HCT116 (cell line): ENCODE measurements at regions not wholly inside any gene's neighbourhood (a gene's known extent, or its start where the extent isn't known, plus 50 kb on each side); places are given as distances from the start of the nearest gene placed in this dataset.

Experiments
- ATAC-seq: fragments of 200-7000 bp; cut with Tn5 transposase; 2 replicates; pipeline ENCODE4 v1.9.1; 2020; ENCODE audit warnings: mild to moderate bottlenecking, moderate library complexity
- BruUV-seq: library from RNA; stranded (reverse); fragments of 400-500 nt; replicated peaks from 2 replicates; lab custom pipeline; 2021; lab: Mats Ljungman, UMichigan
- CTCF ChIA-PET: fragments of 300-600 bp; sonication (Branson Sonifier 250); formaldehyde crosslinking; loops from one replicate; lab custom pipeline; 2021; ENCODE audit warnings: antibody characterized with exemption; lab: Charles Lee
- POLR2A ChIA-PET: fragments of 300-600, 350-600 bp; sonication (Branson Sonifier 250); formaldehyde crosslinking; loops from one replicate; lab custom pipeline; 2021; ENCODE audit warnings: antibody characterized with exemption; lab: Charles Lee
- RAD21 ChIA-PET, 2 experiments: fragments of 300-600 bp; sonication (Branson Sonifier 250); formaldehyde crosslinking; loops; one replicate each; lab custom pipeline; 2023; ENCODE audit warnings: low total read pairs in 2 of 2; ENCODE audit not compliant: uncharacterized antibody in 2 of 2, unreplicated experiment in 2 of 2, low non-redundant PET in 1 of 2; lab: Charles Lee
- DNase-seq: peaks from one replicate; pipeline ENCODE4 v3.0.0-alpha.2; 2010; ENCODE audit warnings: low read depth, low spot score
- H2AFZ ChIP-seq: fragments of 200-600 bp; shearing (Covaris generic), sonication (generic); 2 replicates; pipeline ENCODE4 v1.6.1; 2017; ENCODE audit warnings: low read depth, mixed run types, mixed read lengths, antibody characterized with exemption, low read length; ENCODE audit not compliant: poor library complexity, severe bottlenecking
- H3K27ac ChIP-seq: 2 replicates; pipeline ENCODE4 v1.5.1; 2012; ENCODE audit warnings: low read depth, low read length
- H3K27me3 ChIP-seq: fragments of 200-600 bp; sonication (generic); 2 replicates; pipeline ENCODE4 v1.6.1; 2016; ENCODE audit warnings: mixed run types, low read length, mixed read lengths; ENCODE audit not compliant: insufficient read depth
- H3K36me3 ChIP-seq, 2 experiments: fragments of 200-500 bp in 1 of 2; fragments of 200-600 bp in 1 of 2; sonication (Bioruptor generic) in 1 of 2; sonication (generic) in 1 of 2; 2 replicates each; pipeline versions ENCODE4 v1.5.1 to v1.6.1; 2014 to 2016; ENCODE audit warnings: low read length in 2 of 2, inconsistent platforms in 1 of 2, mixed read lengths in 1 of 2, mixed run types in 1 of 2; ENCODE audit not compliant: insufficient read depth in 2 of 2, control insufficient read depth in 1 of 2
- H3K4me1 ChIP-seq, 2 experiments: fragments of 200-600 bp in 1 of 2; sonication (generic) in 1 of 2; 2 replicates each; pipeline versions ENCODE4 v1.5.1 to v1.6.1; 2012 to 2017; ENCODE audit warnings: low read length in 2 of 2, inconsistent platforms in 1 of 2, mild to moderate bottlenecking in 1 of 2, mixed read lengths in 1 of 2, mixed run types in 1 of 2, moderate library complexity in 1 of 2; ENCODE audit not compliant: insufficient read depth in 2 of 2, control insufficient read depth in 1 of 2
- H3K4me2 ChIP-seq: fragments of 200-600 bp; sonication (generic); 2 replicates; pipeline ENCODE4 v1.6.1; 2017; ENCODE audit warnings: mixed run types, low read length, mixed read lengths
- H3K4me3 ChIP-seq, 2 experiments: fragments of 200-600 bp in 1 of 2; sonication (generic) in 1 of 2; replicated peaks in 1 of 2; 2 replicates each; pipeline ENCODE4 v1.5.1; 2011 to 2016; ENCODE audit warnings: low read length in 2 of 2, control low read depth in 1 of 2, low read depth in 1 of 2, mild to moderate bottlenecking in 1 of 2, mixed read lengths in 1 of 2, mixed run types in 1 of 2
- H3K79me2 ChIP-seq: fragments of 200-600 bp; sonication (generic); 2 replicates; pipeline ENCODE4 v1.6.1; 2017; ENCODE audit warnings: mild to moderate bottlenecking, mixed run types, low read length, moderate library complexity, mixed read lengths; ENCODE audit not compliant: insufficient read depth
- H3K9ac ChIP-seq: fragments of 200-600 bp; sonication (generic); 2 replicates; pipeline ENCODE4 v1.6.1; 2016; ENCODE audit warnings: low read length, mixed read lengths
- H3K9me2 ChIP-seq: fragments of 200-600 bp; sonication (generic), shearing (Covaris generic); 2 replicates; pipeline ENCODE4 v1.6.1; 2017; ENCODE audit warnings: mixed run types, mild to moderate bottlenecking, moderate library complexity; ENCODE audit not compliant: insufficient read depth
- H3K9me3 ChIP-seq, 2 experiments: fragments of 200-500 bp in 1 of 2; fragments of 200-600 bp in 1 of 2; sonication (Bioruptor generic) in 1 of 2; sonication (generic) in 1 of 2; 2 replicates each; pipeline ENCODE4 v1.6.1; 2014 to 2017; ENCODE audit warnings: low read length in 2 of 2, mixed read lengths in 2 of 2, inconsistent platforms in 1 of 2, low read depth in 1 of 2, mild to moderate bottlenecking in 1 of 2, mixed run types in 1 of 2, moderate library complexity in 1 of 2; ENCODE audit not compliant: control insufficient read depth in 1 of 2, insufficient read depth in 1 of 2
- H4K20me1 ChIP-seq: fragments of 200-600 bp; sonication (generic), shearing (Covaris generic); 2 replicates; pipeline ENCODE4 v1.6.1; 2017; ENCODE audit warnings: mixed run types, mild to moderate bottlenecking, moderate library complexity; ENCODE audit not compliant: insufficient read depth
- CBX3 ChIP-seq: IDR thresholded peaks from 2 replicates; pipeline ENCODE4 v1.6.1; 2012; ENCODE audit warnings: low read depth
- EGR1 ChIP-seq: IDR thresholded peaks from 2 replicates; pipeline ENCODE4 v1.6.1; 2012; ENCODE audit warnings: low read depth
- ELF1 ChIP-seq: IDR thresholded peaks from 2 replicates; pipeline ENCODE4 v1.6.1; 2012; ENCODE audit warnings: low read depth, borderline replicate concordance
- EZH2 ChIP-seq: fragments of 200-600 bp; sonication (generic); IDR thresholded peaks from 2 replicates; pipeline ENCODE4 v1.6.1; 2017; ENCODE audit warnings: antibody characterized with exemption, mixed run types
- POLR2A ChIP-seq: IDR thresholded peaks from 2 replicates; pipeline ENCODE4 v1.7.0; 2011; ENCODE audit warnings: borderline replicate concordance; ENCODE audit not compliant: insufficient read depth, insufficient read length; ENCODE audit errors: extremely low read depth
- POLR2AphosphoS5 ChIP-seq: IDR thresholded peaks from 2 replicates; pipeline ENCODE4 v1.6.1; 2011; ENCODE audit warnings: mild to moderate bottlenecking, low read depth, low read length, moderate library complexity
- SP1 ChIP-seq: IDR thresholded peaks from 2 replicates; pipeline ENCODE4 v1.6.1; 2012; ENCODE audit warnings: low read depth
- SRF ChIP-seq: IDR thresholded peaks from 2 replicates; pipeline ENCODE4 v1.6.1; 2012; ENCODE audit warnings: low read depth
- TCF7L2 ChIP-seq: IDR thresholded peaks from 2 replicates; pipeline ENCODE4 v1.7.0; 2011; ENCODE audit warnings: borderline replicate concordance, inconsistent platforms; ENCODE audit not compliant: insufficient read depth, insufficient read length; ENCODE audit errors: extremely low read depth
- YY1 ChIP-seq: IDR thresholded peaks from 2 replicates; pipeline ENCODE4 v1.6.1; 2011; ENCODE audit warnings: low read length, low read depth, moderate library complexity, mild to moderate bottlenecking; ENCODE audit not compliant: insufficient replicate concordance; ENCODE audit errors: extremely low read depth
- intact Hi-C: fragments of 100-400 bp; cut with micrococcal nuclease; formaldehyde crosslinking; loops from 2 replicates; pipeline ENCODE4 v1.10.0; 2022
- TF ChIP-seq, protein P1 (sequence below): IDR thresholded peaks from 2 replicates; pipeline ENCODE4 v1.6.1; 2011; ENCODE audit warnings: mild to moderate bottlenecking, low read length, moderate library complexity; ENCODE audit not compliant: insufficient replicate concordance; ENCODE audit errors: extremely low read depth
- TF ChIP-seq, protein P2 (sequence below): IDR thresholded peaks from 2 replicates; pipeline ENCODE4 v1.6.1; 2012
- TF ChIP-seq, protein P3 (sequence below): IDR thresholded peaks from 2 replicates; pipeline ENCODE4 v1.6.1; 2012

DNA sequence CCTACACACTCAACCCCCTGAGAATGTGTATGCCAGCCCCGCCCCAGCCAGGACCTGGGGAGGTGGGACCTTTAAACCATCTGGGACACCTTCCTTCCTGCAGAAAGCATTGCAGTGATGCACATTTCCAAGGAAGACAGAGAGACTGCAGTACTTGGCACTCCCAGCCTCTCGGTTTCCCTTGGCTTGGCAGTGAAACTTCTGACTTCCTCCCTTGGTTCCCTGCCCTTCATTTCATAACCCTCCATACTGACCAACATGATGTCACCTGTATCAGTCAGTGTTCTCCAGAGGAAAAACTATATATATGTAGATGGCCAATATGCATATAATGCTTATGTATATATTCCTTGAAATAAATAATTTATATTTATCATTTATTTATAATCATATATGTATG lies 103.2 kb downstream of the SST start:
- no TSS peak for BruUV-seq
- TF ChIP-seq, protein P1, sequence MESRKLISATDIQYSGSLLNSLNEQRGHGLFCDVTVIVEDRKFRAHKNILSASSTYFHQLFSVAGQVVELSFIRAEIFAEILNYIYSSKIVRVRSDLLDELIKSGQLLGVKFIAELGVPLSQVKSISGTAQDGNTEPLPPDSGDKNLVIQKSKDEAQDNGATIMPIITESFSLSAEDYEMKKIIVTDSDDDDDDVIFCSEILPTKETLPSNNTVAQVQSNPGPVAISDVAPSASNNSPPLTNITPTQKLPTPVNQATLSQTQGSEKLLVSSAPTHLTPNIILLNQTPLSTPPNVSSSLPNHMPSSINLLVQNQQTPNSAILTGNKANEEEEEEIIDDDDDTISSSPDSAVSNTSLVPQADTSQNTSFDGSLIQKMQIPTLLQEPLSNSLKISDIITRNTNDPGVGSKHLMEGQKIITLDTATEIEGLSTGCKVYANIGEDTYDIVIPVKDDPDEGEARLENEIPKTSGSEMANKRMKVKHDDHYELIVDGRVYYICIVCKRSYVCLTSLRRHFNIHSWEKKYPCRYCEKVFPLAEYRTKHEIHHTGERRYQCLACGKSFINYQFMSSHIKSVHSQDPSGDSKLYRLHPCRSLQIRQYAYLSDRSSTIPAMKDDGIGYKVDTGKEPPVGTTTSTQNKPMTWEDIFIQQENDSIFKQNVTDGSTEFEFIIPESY: no peak
- Histone ChIP-seq H3K36me3 (no peaks in the 10 kb centered on the region), H3K4me2 (no peak overlapping the region), H4K20me1 (no peaks in the 10 kb centered on the region), H2AFZ (no peak overlapping the region), H3K4me1 (no peaks in the 10 kb centered on the region), H3K27ac (no peak overlapping the region), H3K9me3 (no peaks in the 10 kb centered on the region), H3K27me3 (peaks cover 45% of the 10 kb centered on the region), H3K4me3 (no peak overlapping the region), H3K9me2 (no peaks in the 10 kb centered on the region), H3K9ac (no peak overlapping the region), H3K79me2 (no peaks in the 10 kb centered on the region)
- ATAC-seq: no peak
- DNase-seq: no peak
- CTCF ChIA-PET: no interaction called here
- intact Hi-C loops: no loop called here
- RAD21 ChIA-PET: no interaction called here
- POLR2A ChIA-PET: no interaction called here

DNA sequence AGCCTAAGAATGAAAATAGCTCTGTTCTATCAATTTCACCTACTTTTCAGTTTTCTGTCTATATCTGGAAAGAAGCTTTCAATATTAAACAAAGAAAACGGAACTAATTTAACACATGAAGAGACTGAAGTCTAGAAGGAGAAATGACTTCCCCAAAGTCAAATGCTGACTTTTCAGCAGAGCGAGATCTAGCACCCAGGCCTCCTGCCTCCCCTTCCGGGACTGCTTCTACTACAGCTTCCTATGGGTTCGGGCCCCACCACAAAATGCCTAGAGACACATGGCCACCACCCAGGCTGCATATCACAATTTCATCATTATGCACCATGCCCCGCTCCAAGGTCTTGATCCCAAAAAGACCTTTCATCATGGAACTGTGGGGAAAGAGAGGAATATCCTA lies 104.5 kb downstream of the SST start:
- Histone ChIP-seq H3K9me3 (no peaks in the 10 kb centered on the region), H3K4me1 (no peaks in the 10 kb centered on the region), H3K36me3 (no peaks in the 10 kb centered on the region), H3K4me3 (no peak overlapping the region), H4K20me1 (no peaks in the 10 kb centered on the region), H3K9ac (no peak overlapping the region), H2AFZ (no peak overlapping the region), H3K9me2 (no peaks in the 10 kb centered on the region), H3K79me2 (no peaks in the 10 kb centered on the region), H3K27ac (no peak overlapping the region), H3K4me2 (no peak overlapping the region), H3K27me3 (peaks cover 55% of the 10 kb centered on the region)
- DNase-seq (no peak), ATAC-seq (no peak)
- BruUV-seq: no TSS peak
- intact Hi-C loops: no loop called here
- CTCF ChIA-PET: no interaction called here
- POLR2A ChIA-PET: no interaction called here
- RAD21 ChIA-PET: no interaction called here
- no peak for TF ChIP-seq EZH2
- no peak for TF ChIP-seq ELF1
- TF ChIP-seq, protein P2, sequence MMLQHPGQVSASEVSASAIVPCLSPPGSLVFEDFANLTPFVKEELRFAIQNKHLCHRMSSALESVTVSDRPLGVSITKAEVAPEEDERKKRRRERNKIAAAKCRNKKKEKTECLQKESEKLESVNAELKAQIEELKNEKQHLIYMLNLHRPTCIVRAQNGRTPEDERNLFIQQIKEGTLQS: no peak
- no peak for TF ChIP-seq POLR2A
- TF ChIP-seq CBX3: no peak
- TF ChIP-seq TCF7L2: no peak
- TF ChIP-seq, protein P3, sequence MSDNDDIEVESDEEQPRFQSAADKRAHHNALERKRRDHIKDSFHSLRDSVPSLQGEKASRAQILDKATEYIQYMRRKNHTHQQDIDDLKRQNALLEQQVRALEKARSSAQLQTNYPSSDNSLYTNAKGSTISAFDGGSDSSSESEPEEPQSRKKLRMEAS: no peak
- no peak for TF ChIP-seq YY1
- no peak for TF ChIP-seq SRF
- no peak for TF ChIP-seq EGR1
- TF ChIP-seq, protein P1: no peak
- no peak for TF ChIP-seq SP1
- TF ChIP-seq POLR2AphosphoS5: no peak
